HCT116 (cell line): ENCODE measurements at regions not wholly inside any gene's neighbourhood (a gene's known extent, or its start where the extent isn't known, plus 50 kb on each side); places are given as distances from the start of the nearest gene placed in this dataset.

Experiments used
- CEBPB ChIP-seq: IDR thresholded peaks from 2 replicates; pipeline ENCODE4 v1.6.1; 2012; ENCODE audit warnings: low read depth
- CTCF ChIP-seq, 3 experiments: fragments of 200-600 bp in 1 of 3; sonication (generic) in 1 of 3; IDR thresholded peaks in 2 of 3; conservative IDR thresholded peaks in 1 of 3; 2 replicates each; pipeline ENCODE4 v1.5.1; 2012 to 2017; ENCODE audit warnings: low read depth in 2 of 3, low read length in 2 of 3, antibody characterized with exemption in 1 of 3, borderline replicate concordance in 1 of 3, control low read depth in 1 of 3, mild to moderate bottlenecking in 1 of 3, mixed read lengths in 1 of 3, mixed run types in 1 of 3, moderate library complexity in 1 of 3; ENCODE audit not compliant: insufficient read depth in 1 of 3
- EZH2 ChIP-seq: fragments of 200-600 bp; sonication (generic); IDR thresholded peaks from 2 replicates; pipeline ENCODE4 v1.6.1; 2017; ENCODE audit warnings: antibody characterized with exemption, mixed run types
- EZH2phosphoT487 ChIP-seq: fragments of 200-600 bp; IDR thresholded peaks from 2 replicates; pipeline ENCODE4 v1.6.1; 2018; ENCODE audit warnings: antibody characterized with exemption, borderline replicate concordance
- JUND ChIP-seq: IDR thresholded peaks from 2 replicates; pipeline ENCODE4 v1.6.1; 2012
- MAX ChIP-seq: IDR thresholded peaks from 2 replicates; pipeline ENCODE4 v1.6.1; 2012
- POLR2A ChIP-seq: IDR thresholded peaks from 2 replicates; pipeline ENCODE4 v1.7.0; 2011; ENCODE audit warnings: borderline replicate concordance; ENCODE audit not compliant: insufficient read depth, insufficient read length; ENCODE audit errors: extremely low read depth
- POLR2AphosphoS5 ChIP-seq: IDR thresholded peaks from 2 replicates; pipeline ENCODE4 v1.6.1; 2011; ENCODE audit warnings: mild to moderate bottlenecking, low read depth, low read length, moderate library complexity
- REST ChIP-seq: IDR thresholded peaks from 2 replicates; pipeline ENCODE4 v1.6.1; 2012; ENCODE audit warnings: low read depth
- SP1 ChIP-seq: IDR thresholded peaks from 2 replicates; pipeline ENCODE4 v1.6.1; 2012; ENCODE audit warnings: low read depth
- ZBTB33 ChIP-seq: IDR thresholded peaks from 2 replicates; pipeline ENCODE4 v1.6.1; 2011; ENCODE audit warnings: mild to moderate bottlenecking, low read length, moderate library complexity; ENCODE audit not compliant: insufficient replicate concordance; ENCODE audit errors: extremely low read depth

GRCh38 chr14:94875256-94875655, 105.3 kb upstream of the GSC start:
- no peak for TF ChIP-seq POLR2A
- TF ChIP-seq EZH2, result no peak
- no peak for TF ChIP-seq CTCF (IDR thresholded peaks at IDR 0.05 in 2 of 3, conservative IDR thresholded peaks at IDR 0.05 in 1 of 3; ENCODE audit: borderline replicate concordance in 1 of 3, insufficient read depth in 1 of 3, low read depth in 2 of 3, low read length in 2 of 3)
- no peak for TF ChIP-seq REST
- TF ChIP-seq JUND, result no peak
- no peak for TF ChIP-seq ZBTB33
- TF ChIP-seq CEBPB, result no peak
- TF ChIP-seq EZH2phosphoT487, result no peak
- TF ChIP-seq MAX, result no peak
- no peak for TF ChIP-seq POLR2AphosphoS5
- no peak for TF ChIP-seq SP1
